Astrocyte of the spinal cord (primary cell): ENCODE measurements at regions not wholly inside any gene's neighbourhood (a gene's known extent, or its start where the extent isn't known, plus 50 kb on each side); places are given as distances from the start of the nearest gene placed in this dataset.

Source experiments
- DNase-seq: peaks from one replicate; pipeline ENCODE4 v3.0.0; 2011; ENCODE audit warnings: low read depth, low spot score
- H3K4me3 ChIP-seq: 2 replicates; pipeline ENCODE4 v1.5.1; 2011; ENCODE audit warnings: low read depth, mild to moderate bottlenecking, low read length, moderate library complexity
- in situ Hi-C: cut with HindIII; loops from 2 replicates; pipeline ENCODE4 v1.10.0; 2017; ENCODE audit warnings: low sequenced_read_pairs
- TF ChIP-seq, protein P1 (sequence below): IDR thresholded peaks from 2 replicates; pipeline ENCODE4 v1.5.1; 2012; ENCODE audit warnings: low read depth, mild to moderate bottlenecking, low read length, inconsistent platforms

DNA sequence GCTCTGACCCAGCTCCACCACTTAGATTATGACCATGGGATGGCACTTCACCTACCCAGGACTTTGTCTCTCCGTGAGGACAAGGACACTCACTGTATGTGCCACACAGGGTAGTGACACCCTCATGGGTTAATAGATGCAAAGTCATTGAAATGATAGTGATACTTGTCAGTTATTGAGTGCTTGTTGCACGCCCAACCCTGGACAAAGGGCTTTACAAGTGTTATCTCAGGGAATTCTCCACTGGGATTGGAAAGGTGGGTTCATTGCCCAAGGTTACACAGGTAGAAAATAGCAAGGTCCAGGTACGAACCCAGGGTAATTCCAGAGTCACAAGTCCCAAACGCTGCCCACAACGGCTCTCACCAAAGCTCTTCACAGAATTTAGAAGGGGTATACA is 158.2 kb downstream of the TRIM29 start:
- no peak overlapping the region for H3K4me3 ChIP-seq
- DNase-seq: no peak
- TF ChIP-seq, protein P1, sequence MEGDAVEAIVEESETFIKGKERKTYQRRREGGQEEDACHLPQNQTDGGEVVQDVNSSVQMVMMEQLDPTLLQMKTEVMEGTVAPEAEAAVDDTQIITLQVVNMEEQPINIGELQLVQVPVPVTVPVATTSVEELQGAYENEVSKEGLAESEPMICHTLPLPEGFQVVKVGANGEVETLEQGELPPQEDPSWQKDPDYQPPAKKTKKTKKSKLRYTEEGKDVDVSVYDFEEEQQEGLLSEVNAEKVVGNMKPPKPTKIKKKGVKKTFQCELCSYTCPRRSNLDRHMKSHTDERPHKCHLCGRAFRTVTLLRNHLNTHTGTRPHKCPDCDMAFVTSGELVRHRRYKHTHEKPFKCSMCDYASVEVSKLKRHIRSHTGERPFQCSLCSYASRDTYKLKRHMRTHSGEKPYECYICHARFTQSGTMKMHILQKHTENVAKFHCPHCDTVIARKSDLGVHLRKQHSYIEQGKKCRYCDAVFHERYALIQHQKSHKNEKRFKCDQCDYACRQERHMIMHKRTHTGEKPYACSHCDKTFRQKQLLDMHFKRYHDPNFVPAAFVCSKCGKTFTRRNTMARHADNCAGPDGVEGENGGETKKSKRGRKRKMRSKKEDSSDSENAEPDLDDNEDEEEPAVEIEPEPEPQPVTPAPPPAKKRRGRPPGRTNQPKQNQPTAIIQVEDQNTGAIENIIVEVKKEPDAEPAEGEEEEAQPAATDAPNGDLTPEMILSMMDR: no peak
- in situ Hi-C loops: no loop called here

DNA sequence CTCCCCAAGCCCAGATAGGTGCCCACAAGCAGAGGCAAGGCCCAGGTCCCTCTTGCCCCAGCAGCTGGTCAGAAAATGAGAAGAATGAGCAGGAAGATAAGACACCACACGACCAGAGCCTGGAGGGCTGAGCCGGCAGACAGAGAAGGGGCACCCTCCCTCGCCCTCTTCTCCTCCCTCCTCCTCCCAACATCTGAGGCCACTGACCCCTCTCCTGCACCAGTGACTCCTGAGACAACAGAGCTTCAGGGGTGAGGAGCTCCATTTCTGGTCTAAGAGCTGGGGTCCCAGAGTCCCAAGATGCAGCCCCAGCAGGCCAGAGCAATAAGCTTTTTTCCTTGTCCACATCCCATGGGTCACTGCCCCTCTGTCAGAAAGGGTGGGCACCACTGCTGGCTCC is 159.2 kb downstream of the TRIM29 start:
- in situ Hi-C loops: no loop called here

DNA sequence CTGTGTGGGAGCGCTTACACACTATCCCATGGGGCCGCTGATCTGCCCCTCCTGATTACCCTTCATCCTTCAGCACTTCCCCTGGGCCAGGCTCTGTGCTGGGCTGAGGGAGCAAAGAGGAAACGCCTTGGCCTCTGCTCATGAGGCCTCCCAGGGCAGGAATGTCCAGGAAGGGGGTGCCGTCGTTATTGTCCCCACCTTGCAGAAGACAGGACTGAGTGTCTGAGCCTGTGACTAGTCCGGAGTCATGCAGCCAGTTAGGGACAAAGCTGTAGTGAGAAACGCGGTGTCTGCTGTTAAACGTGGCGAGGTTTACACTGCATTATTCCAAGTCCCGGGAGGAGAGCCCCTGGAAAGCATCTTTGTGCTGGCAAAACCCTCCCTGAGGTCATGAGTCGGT is 160.0 kb downstream of the TRIM29 start:
- in situ Hi-C loops: no loop called here

More for the DNA sequence above, 159.2 kb downstream of the TRIM29 start:
- H3K4me3 ChIP-seq: no peak overlapping the region
- no peak for DNase-seq
- TF ChIP-seq, protein P1: no peak

DNA sequence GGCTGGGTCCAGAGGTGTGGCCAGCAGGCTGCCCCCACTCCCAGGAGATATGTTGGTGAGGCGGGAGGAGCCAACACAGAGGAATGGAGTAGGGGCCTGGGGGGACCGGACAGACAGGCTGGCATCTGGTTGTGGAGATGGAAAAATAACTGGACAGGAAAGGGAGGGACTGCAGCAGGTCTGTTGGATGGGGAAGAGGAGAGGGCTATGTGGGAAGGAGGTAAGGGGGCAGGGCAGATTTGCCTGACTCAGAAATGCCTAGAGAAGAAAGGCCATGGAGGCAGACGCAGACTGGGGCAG is 160.4 kb downstream of the TRIM29 start:
- no peak overlapping the region for H3K4me3 ChIP-seq
- TF ChIP-seq, protein P1: no peak
- in situ Hi-C loops: no loop called here
- no peak for DNase-seq

More for the DNA sequence above, 160.0 kb downstream of the TRIM29 start:
- no peak for DNase-seq
- TF ChIP-seq, protein P1: no peak
- no peak overlapping the region for H3K4me3 ChIP-seq

DNA sequence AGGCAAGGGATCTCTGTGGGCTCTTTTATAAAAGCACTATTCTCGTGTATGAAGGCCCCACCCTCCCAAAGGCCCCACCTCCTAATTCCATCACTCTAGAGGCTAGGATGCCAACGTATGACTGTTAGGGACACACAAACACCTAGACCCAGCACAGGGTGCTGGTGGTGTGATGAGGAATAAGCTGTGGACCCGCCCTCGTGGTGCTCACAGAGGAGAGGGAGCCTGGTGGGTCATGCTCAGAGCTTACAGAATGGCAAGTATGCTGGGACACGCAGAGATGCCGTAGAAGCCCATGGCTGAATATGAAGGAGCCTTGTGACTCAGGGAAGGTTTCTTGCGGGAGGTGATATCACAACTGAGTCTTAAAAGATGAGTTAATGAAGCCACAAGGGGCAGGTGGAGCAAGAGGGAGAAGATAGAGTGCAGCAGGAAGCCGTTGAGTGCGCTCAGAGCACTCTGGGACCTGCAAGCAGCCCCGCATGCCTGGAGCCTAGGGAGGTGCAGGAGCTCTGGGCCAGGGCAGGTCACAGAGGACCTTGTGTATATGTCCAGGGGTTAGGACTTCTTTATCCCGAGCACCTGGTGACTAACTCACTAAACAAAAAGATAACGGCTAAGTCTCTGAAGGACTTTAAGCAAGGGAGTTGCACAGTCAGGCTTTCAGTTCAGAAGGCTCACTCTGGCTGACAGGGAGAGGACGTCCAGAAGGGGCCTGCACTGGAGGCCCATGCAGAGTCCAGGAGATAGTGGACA is 160.9 kb downstream of the TRIM29 start:
- no peak for DNase-seq
- H3K4me3 ChIP-seq: no peak overlapping the region
- in situ Hi-C loops: no loop called here
- TF ChIP-seq, protein P1: no peak

DNA sequence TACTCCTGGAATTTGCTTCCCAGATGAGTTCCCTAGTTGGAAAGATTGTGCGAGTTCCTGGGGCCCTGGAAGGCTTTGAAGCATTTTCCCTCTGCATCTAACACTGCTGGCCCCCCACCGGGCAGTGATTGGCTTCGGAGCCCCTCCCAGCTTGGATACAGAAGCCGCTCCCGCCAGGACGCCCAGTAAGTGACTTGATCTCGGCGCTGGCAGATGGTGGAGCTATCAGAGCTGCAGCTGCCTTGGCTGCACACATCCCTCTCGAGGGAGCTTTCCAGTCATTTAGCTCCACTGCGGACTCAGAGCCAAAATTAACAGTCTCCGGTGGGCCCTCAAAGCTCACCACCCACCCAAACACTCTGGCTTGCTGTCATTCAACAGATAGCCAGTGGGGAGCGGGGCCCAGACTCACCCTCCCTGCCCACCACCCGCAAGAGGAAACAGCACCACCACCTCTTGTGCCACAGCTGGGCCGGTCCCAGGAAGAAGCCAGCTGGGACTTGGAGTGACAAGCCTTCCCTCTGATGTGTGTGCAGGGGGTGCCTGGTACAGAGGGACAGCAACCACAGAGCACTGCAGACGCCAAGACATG is 162.3 kb downstream of the TRIM29 start:
- in situ Hi-C loops: no loop called here
- TF ChIP-seq, protein P1: no peak
- H3K4me3 ChIP-seq: no peak overlapping the region
- no peak for DNase-seq
